PC-9 (cell line): ENCODE measurements at regions not wholly inside any gene's neighbourhood (a gene's known extent, or its start where the extent isn't known, plus 50 kb on each side); places are given as distances from the start of the nearest gene placed in this dataset.

Experiments
- CTCF ChIP-seq: fragments of 200-600 bp; sonication (generic); conservative IDR thresholded peaks from 2 replicates; pipeline ENCODE4 v1.6.1; 2017; ENCODE audit warnings: mixed run types, antibody characterized with exemption, mild to moderate bottlenecking, moderate library complexity
- EZH2 ChIP-seq: fragments of 200-600 bp; sonication (generic); IDR thresholded peaks from 2 replicates; pipeline ENCODE4 v1.8.0; 2017; ENCODE audit warnings: antibody characterized with exemption, low read depth

GRCh38 chr3:194251461-194251860, 99.7 kb downstream of the CPN2 start:
- TF ChIP-seq CTCF (no peak), EZH2 (no peak)
